ENCODE measurements at regions not wholly inside any gene's neighbourhood (a gene's known extent, or its start where the extent isn't known, plus 50 kb on each side); places are given as distances from the start of the nearest gene placed in this dataset.
"Not testable (repeated sequence)": the region's sequence is repeated elsewhere in the genome, so short reads cannot be mapped to it uniquely, and the experiment has no call there.

GRCh38 chr5:74499256-74500050 is 141.1 kb downstream of the ENC1 start:
- no peaks in the 10 kb centered on the region for H3K9me3 ChIP-seq (replicated peaks)
- H3K4me3 ChIP-seq, result peak overlapping the region; percentile 30
- H3K27ac ChIP-seq, result peak overlapping the region; percentile 70
- H3K4me1 ChIP-seq, result peaks cover 27% of the 10 kb centered on the region
- DNase-seq, result peak in 1 of 2 experiments; percentile 21
- no peaks in the 10 kb centered on the region for H3K36me3 ChIP-seq
- H3K27me3 ChIP-seq, result no peaks in the 10 kb centered on the region

- H3K9me3 ChIP-seq (replicated peaks), result no peaks in the 10 kb centered on the region
- H3K4me3 ChIP-seq, result no peak overlapping the region
- H3K36me3 ChIP-seq, result no peaks in the 10 kb centered on the region
- peaks cover 27% of the 10 kb centered on the region for H3K4me1 ChIP-seq
- no peaks in the 10 kb centered on the region for H3K27me3 ChIP-seq
- H3K27ac ChIP-seq, result no peak overlapping the region
- DNase-seq, result no peak
Observed at GRCh38 chr5:74497706-74498105, 142.8 kb downstream of the ENC1 start.

- Histone ChIP-seq H3K4me3 (no peak overlapping the region), H3K27me3 (no peaks in the 10 kb centered on the region), H3K4me1 (peaks cover 3% of the 10 kb centered on the region), H3K36me3 (no peaks in the 10 kb centered on the region), H3K27ac (no peak overlapping the region), H3K9me3 (replicated peaks) (no peaks in the 10 kb centered on the region)
- no peak for DNase-seq
Observed at GRCh38 chr5:74493411-74493810, 147.1 kb downstream of the ENC1 start.

- H3K9me3 ChIP-seq (replicated peaks), result no peaks in the 10 kb centered on the region
- no peak for DNase-seq
Observed at GRCh38 chr5:74492230-74492629, 148.3 kb downstream of the ENC1 start.

GRCh38 chr5:74491586-74491985 is 148.9 kb downstream of the ENC1 start:
- Histone ChIP-seq H3K27ac (no peak overlapping the region), H3K4me3 (no peak overlapping the region), H3K9me3 (replicated peaks) (no peaks in the 10 kb centered on the region), H3K27me3 (no peaks in the 10 kb centered on the region), H3K4me1 (no peaks in the 10 kb centered on the region), H3K36me3 (no peaks in the 10 kb centered on the region)
- DNase-seq, result no peak

More at GRCh38 chr5:74492230-74492629, 148.3 kb downstream of the ENC1 start:
- H3K4me1 ChIP-seq, result no peaks in the 10 kb centered on the region
- H3K36me3 ChIP-seq, result no peaks in the 10 kb centered on the region
- no peaks in the 10 kb centered on the region for H3K27me3 ChIP-seq
- H3K4me3 ChIP-seq, result no peak overlapping the region
- no peak overlapping the region for H3K27ac ChIP-seq

GRCh38 chr5:74490814-74491213 is 149.7 kb downstream of the ENC1 start:
- Histone ChIP-seq H3K4me1 (no peaks in the 10 kb centered on the region), H3K27ac (no peak overlapping the region), H3K4me3 (no peak overlapping the region), H3K36me3 (no peaks in the 10 kb centered on the region), H3K27me3 (no peaks in the 10 kb centered on the region), H3K9me3 (replicated peaks) (no peaks in the 10 kb centered on the region)
- no peak for DNase-seq

- no peaks in the 10 kb centered on the region for H3K9me3 ChIP-seq (replicated peaks)
- no peak overlapping the region for H3K4me3 ChIP-seq
- no peak for DNase-seq
- no peak overlapping the region for H3K27ac ChIP-seq
- H3K4me1 ChIP-seq, result no peaks in the 10 kb centered on the region
- no peaks in the 10 kb centered on the region for H3K27me3 ChIP-seq
- no peaks in the 10 kb centered on the region for H3K36me3 ChIP-seq
Observed at GRCh38 chr5:74482990-74483389, 157.5 kb downstream of the ENC1 start.

- Histone ChIP-seq H3K4me1 (no peaks in the 10 kb centered on the region), H3K27ac (no peak overlapping the region), H3K36me3 (no peaks in the 10 kb centered on the region), H3K9me3 (replicated peaks) (no peaks in the 10 kb centered on the region), H3K27me3 (no peaks in the 10 kb centered on the region), H3K4me3 (no peak overlapping the region)
- no peak for DNase-seq
Observed at GRCh38 chr5:74482523-74482922, 158.0 kb downstream of the ENC1 start.

- DNase-seq; H3K27ac ChIP-seq; H3K36me3 ChIP-seq; H3K4me1 ChIP-seq; H3K27me3 ChIP-seq; H3K9me3 ChIP-seq (replicated peaks); H3K4me3 ChIP-seq: not testable (repeated sequence)
Observed at GRCh38 chr5:74481357-74481756, 159.2 kb downstream of the ENC1 start.

- no peaks in the 10 kb centered on the region for H3K9me3 ChIP-seq (replicated peaks)
- H3K27ac ChIP-seq, result no peak overlapping the region
- H3K27me3 ChIP-seq, result no peaks in the 10 kb centered on the region
- H3K4me3 ChIP-seq, result no peak overlapping the region
- no peaks in the 10 kb centered on the region for H3K4me1 ChIP-seq
- no peaks in the 10 kb centered on the region for H3K36me3 ChIP-seq
- DNase-seq, result no peak
Observed at GRCh38 chr5:74480201-74480600, 160.3 kb downstream of the ENC1 start.

- Histone ChIP-seq H3K36me3 (no peaks in the 10 kb centered on the region), H3K4me1 (no peaks in the 10 kb centered on the region), H3K27ac (no peak overlapping the region), H3K9me3 (replicated peaks) (no peaks in the 10 kb centered on the region), H3K4me3 (no peak overlapping the region), H3K27me3 (no peaks in the 10 kb centered on the region)
- no peak for DNase-seq
Observed at GRCh38 chr5:74478328-74478727, 162.2 kb downstream of the ENC1 start.

GRCh38 chr5:74477761-74478160 is 162.8 kb downstream of the ENC1 start:
- no peak for DNase-seq
- Histone ChIP-seq H3K4me3 (no peak overlapping the region), H3K9me3 (replicated peaks) (no peaks in the 10 kb centered on the region), H3K36me3 (no peaks in the 10 kb centered on the region), H3K27ac (no peak overlapping the region), H3K4me1 (no peaks in the 10 kb centered on the region), H3K27me3 (no peaks in the 10 kb centered on the region)

- Histone ChIP-seq H3K4me1 (no peaks in the 10 kb centered on the region), H3K36me3 (no peaks in the 10 kb centered on the region), H3K4me3 (no peak overlapping the region), H3K27me3 (no peaks in the 10 kb centered on the region), H3K27ac (no peak overlapping the region), H3K9me3 (replicated peaks) (no peaks in the 10 kb centered on the region)
- DNase-seq, result no peak
Observed at GRCh38 chr5:74476819-74477453, 163.6 kb downstream of the ENC1 start.

GRCh38 chr5:74476046-74476818 is 164.3 kb downstream of the ENC1 start:
- Histone ChIP-seq H3K36me3 (no peaks in the 10 kb centered on the region), H3K4me3 (no peak overlapping the region), H3K27me3 (no peaks in the 10 kb centered on the region), H3K27ac (no peak overlapping the region), H3K9me3 (replicated peaks) (no peaks in the 10 kb centered on the region), H3K4me1 (no peaks in the 10 kb centered on the region)
- DNase-seq, result no peak

- DNase-seq, result no peak
- Histone ChIP-seq H3K36me3 (no peaks in the 10 kb centered on the region), H3K9me3 (replicated peaks) (no peaks in the 10 kb centered on the region), H3K27me3 (no peaks in the 10 kb centered on the region), H3K4me1 (peaks cover 5% of the 10 kb centered on the region; the same call in 1 of the 2 replicates), H3K27ac (no peak overlapping the region), H3K4me3 (no peak overlapping the region)
Observed at GRCh38 chr5:74471875-74472274, 168.7 kb downstream of the ENC1 start.
